AG20443 (cell line): ENCODE measurements at regions not wholly inside any gene's neighbourhood (a gene's known extent, or its start where the extent isn't known, plus 50 kb on each side); places are given as distances from the start of the nearest gene placed in this dataset.

Experiments used
- DNase-seq: peaks from one replicate; pipeline ENCODE4 v3.0.0; 2012; ENCODE audit warnings: low spot score, mixed read lengths

GRCh38 chr3:84439476-84439875 lies 519.3 kb upstream of the CADM2 start:
- no peak for DNase-seq

DNA sequence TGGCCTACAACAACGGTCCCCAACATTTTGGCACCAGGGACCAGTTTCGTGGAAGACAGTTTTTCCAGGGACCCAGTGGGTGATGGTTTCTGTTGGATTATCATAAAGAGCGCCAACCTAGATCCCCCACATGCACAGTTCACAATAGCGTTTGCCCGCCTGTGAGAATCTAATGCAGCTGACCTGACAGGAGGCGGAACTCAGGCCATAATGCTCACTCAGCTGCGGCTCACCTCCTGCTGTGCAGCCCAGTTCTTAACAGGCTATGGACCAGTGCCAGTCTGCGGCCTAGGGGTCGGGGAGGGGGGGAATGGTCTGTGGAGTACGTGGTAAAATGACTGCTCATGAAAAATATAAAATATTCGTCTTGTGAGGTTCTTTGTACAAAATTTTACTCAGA lies 518.5 kb upstream of the CADM2 start:
- no peak for DNase-seq

GRCh38 chr3:84442533-84442932 lies 516.3 kb upstream of the CADM2 start:
- DNase-seq = no peak

DNA sequence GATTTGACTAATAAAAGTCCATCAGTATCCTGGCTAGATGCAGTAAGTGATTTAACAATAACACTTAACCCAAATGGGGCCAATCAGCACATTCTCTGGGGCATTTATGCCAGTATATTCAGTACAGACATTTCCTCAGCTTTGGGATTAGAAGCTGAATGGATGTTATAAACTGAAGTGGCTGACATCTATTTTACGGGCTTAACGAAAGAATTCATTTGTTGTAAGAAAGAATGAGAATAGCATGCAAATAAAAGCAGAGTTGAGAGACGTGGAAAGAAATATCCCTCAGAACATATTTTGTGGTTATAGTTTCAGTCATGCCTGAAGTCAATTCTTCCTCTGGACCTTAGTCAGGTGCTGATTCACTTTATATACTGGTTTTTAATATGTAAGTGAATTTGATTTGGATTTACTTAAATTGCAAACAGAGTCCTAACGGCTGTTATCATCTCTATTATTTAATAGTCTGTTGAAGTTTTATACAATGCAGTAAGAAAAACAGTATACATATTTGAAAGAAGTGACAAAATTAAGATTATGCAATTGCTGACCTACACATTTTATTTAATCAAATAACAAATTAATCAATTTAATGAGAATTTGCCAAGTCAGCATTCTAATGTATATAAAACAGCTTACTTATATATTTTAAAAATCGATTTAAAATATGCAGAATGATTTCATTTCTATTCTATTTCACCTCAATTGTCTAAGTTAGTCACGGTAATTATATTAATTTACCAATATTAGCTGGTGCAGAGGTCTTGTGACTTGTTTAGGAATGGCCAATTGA lies 513.9 kb upstream of the CADM2 start:
- DNase-seq = no peak

DNA sequence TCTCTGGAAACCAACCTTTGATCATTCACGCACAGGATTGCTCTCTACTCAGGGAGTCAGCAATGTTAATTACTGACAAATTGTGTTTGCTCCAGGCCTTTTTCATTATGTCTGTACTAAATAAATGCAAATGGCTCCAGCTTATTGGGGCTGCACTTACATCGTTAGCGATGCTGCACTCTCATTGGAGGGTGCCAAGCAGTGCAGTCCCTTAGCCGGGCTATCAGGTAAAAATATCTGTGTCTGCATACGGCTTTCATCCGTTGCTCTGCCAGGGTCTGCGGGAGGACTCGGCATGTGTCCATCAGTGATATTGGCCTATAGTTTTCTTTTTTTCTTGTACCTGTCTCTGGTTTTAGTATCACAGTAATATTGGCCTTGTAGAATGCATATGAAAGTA lies 471.5 kb upstream of the CADM2 start:
- DNase-seq = no peak

- DNase-seq = no peak
Observed at GRCh38 chr3:84504761-84505160, 454.0 kb upstream of the CADM2 start.

GRCh38 chr3:84510007-84510406 lies 448.8 kb upstream of the CADM2 start:
- no peak for DNase-seq

DNA sequence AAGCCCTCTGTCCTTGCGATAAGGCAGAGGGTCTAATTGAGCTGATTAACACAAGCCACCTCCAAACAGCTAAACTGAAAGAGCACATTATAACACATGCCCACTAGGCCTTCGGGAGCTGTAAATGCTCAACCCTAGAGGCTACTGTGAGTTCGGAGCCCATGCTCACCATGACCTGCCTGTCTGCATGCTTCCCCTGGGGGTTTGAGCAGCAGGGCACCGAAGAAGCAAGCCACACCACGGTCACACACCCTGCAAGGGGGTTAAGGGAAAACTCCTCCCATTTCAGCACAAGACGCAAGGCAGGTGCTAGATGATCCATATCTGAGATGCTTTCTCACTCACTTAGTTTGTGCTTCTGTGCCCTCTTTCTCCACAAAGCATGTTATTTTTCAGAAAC lies 435.9 kb upstream of the CADM2 start:
- no peak for DNase-seq

- no peak for DNase-seq
Observed at GRCh38 chr3:84536916-84537315, 421.9 kb upstream of the CADM2 start.

DNA sequence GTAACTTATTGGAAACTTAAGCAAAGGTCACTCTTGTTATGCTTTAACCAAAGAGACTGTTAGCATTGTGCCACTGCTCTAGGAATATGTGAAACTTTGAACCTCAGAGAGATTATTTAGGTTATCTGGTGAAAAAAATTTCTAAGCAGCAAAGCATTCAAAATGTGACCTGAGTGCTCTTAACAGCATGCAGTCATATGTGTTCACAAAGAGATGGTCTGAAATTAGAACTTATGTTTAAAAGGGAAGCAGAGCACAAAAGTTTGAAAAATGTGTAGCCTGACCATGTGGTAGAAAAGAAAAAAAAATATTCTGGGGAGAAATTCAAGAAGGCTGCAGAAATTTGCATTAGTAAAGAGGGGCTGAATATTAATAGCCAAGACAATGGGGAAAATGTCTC lies 420.2 kb upstream of the CADM2 start:
- DNase-seq = no peak

DNA sequence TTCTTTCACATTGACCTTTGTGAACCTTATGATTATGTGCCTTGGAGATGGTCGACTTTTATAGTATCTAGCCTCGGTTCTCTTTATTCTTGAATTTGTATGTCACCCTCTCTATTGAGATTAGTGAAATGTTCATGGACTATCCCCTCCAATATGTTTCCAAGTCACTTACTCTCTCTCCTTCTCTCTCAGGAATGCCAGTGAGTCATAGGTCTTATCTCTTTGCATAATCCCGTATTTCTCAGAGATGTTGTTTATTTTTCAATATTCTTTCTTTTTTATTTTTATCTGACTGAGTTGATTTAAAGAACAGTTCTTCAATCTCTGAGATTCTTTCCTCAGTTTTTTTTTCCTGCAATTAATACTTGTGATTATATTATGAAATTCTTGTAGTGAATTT lies 411.6 kb upstream of the CADM2 start:
- DNase-seq = no peak

DNA sequence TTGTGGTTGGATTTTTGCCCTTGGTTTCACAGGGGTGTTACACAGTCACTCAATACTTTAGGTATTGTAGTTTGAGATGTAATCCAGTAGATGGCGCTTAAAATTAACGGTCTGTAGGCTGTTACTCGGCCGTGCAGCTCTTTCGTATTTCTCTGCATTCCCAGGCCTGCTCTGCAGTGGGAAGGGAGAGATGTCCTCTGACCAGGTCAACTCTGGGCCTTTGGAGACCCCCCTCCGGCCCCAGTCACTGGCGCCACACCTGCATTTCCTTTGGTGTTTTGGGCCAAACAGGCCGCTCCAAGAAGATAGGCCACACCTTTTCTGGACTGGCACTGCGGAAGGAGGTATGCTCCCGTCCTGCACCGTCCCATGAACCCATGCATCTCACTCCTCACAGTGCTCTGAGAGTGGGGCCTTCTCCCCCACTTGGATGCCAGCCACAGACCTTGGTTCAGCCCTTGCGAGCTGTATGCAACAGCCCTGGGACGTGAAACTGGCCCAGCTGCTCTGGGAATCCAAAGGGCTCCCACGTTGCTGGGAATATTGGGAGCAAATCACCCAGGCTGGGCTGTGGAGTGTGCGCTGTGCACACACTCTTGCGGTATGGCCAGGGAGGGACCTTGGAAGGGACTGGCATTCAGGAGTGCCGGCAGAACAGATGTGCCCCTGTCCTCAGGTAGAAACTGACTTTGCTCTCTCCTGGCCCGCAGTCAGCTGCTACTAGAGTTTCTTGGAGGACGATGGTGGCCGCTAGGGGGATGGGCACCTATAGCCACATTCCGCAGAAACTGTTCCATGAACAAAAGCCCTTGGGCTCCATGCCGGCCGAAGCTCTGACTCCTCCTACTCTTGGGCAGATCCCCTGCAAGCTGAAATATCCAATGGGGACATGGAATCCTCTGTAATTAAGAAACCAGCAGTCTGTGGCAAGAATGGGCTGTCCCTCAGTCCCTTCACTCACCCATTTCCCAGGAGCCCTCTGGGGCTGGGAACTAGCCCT lies 410.5 kb upstream of the CADM2 start:
- DNase-seq = peak; percentile 37

GRCh38 chr3:84555629-84556028 lies 403.2 kb upstream of the CADM2 start:
- no peak for DNase-seq

GRCh38 chr3:84566256-84566655 lies 392.5 kb upstream of the CADM2 start:
- DNase-seq = no peak

DNA sequence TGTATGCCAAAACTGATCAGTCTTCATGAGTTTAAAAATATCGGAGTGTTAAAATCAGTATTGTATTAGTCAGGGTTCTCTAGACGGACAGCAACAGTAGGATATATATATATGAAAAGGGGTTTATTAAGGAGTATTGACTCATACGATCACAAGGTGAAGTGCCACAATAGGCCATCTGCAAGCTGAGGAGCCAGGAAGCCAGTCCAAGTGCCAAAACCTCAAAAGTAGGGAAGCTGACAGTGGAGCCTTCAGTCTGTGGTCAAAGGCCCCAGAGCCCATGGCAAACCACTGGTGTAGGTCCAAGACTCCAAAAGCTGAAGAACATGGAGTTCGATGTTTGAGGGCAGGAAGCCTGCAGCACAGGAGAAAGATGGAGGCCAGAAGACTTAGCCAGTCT lies 391.0 kb upstream of the CADM2 start:
- no peak for DNase-seq

- no peak for DNase-seq
Observed at GRCh38 chr3:84573962-84574361, 384.8 kb upstream of the CADM2 start.

GRCh38 chr3:84586427-84586826 lies 372.4 kb upstream of the CADM2 start:
- no peak for DNase-seq

DNA sequence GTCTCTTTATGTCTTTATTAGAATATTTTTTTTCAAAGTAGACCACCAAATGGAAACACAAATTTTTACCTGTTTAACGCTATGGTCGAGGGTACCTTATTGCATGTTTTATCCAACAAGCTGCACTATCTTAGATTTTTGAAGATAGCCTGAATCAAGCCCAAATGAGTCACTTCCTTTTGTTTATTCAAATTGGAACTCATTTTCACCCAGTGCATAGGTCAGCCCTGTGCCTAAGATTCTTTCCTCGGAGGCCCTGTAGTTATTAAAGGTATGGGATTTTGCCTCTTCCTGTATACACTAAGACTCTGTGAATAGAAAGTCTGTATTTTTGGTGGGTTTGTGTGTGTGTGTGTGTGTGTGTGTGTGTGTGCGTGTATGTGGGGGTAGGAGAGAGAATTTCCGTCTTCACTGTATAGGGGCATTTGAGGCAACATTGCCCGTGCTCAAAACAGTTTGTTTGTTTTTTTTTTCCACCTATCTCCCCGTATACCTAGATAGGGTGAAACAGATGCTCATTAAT lies 358.0 kb upstream of the CADM2 start:
- DNase-seq = no peak

- DNase-seq = no peak
Observed at GRCh38 chr3:84601303-84601702, 357.5 kb upstream of the CADM2 start.

DNA sequence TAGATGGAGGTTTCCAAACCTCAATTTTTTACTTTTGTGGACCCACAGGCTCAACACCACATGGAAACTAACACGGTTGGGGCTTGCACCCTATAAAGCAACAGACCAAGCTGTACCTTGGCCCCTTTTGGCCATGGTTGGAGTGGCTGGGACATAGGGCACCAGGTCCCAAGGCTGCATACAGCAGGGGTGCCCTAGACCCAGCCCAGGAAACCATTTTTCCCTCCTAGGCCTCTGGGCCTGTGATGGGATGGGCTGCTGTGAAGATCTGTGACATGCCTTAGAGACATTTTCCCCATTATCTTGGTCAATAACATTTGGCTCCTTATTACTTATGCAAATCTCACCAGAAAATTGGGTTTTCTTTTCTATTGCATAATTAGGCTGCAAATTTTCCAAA lies 337.0 kb upstream of the CADM2 start:
- no peak for DNase-seq

DNA sequence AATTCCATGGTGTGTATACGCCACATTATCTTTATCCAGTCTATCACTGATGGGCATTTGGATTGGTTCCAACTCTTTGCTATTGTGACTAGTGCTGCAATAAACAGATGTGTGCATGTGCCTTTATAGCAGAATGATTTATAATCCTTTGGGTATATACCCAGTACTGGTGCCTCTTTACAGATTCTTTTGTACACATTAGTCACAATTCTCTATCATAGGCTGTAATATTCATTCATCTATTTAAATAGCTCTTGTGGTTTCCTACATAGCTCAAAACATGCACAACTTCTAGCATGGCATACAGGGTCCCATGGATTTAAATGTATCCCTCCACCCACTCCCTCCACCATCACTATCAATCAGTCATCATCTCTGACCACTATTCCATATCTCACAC lies 324.1 kb upstream of the CADM2 start:
- no peak for DNase-seq

DNA sequence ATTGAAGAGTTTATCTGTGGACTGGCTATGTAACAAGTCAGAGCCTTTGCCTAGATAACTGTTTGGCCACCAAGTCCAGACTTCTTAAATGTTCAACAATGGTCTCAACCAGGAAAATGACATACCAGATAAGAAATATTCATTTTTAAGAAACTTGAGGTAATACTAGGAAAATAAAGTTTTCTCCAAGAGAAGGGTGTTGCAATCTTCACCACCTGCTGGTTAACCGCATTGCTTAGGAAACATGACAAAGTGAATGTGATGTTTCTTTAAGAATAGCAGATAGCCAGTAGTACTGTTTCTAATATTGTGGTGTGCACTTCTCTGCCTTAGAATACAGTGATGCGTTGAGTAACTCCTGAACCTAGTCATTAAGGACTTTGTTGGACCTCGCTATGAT lies 321.5 kb upstream of the CADM2 start:
- no peak for DNase-seq

- no peak for DNase-seq
Observed at GRCh38 chr3:84666468-84666867, 292.3 kb upstream of the CADM2 start.
